OCI-LY1 (cell line): ENCODE measurements at regions not wholly inside any gene's neighbourhood (a gene's known extent, or its start where the extent isn't known, plus 50 kb on each side); places are given as distances from the start of the nearest gene placed in this dataset.

Experiments used
- CTCF ChIP-seq: fragments of 200-600 bp; sonication (generic), shearing (Covaris generic); IDR thresholded peaks from 2 replicates; pipeline ENCODE4 v1.5.1; 2017; ENCODE audit warnings: mild to moderate bottlenecking, antibody characterized with exemption, low read length, moderate library complexity, mixed read lengths
- EZH2 ChIP-seq: fragments of 200-600 bp; sonication (generic), shearing (Covaris generic); IDR thresholded peaks from 2 replicates; pipeline ENCODE4 v1.8.0; 2017; ENCODE audit warnings: borderline replicate concordance, mixed run types, mild to moderate bottlenecking, antibody characterized with exemption, low read length, moderate library complexity, mixed read lengths

GRCh38 chr18:45496741-45497140 is 118.5 kb upstream of the SLC14A2 start:
- TF ChIP-seq CTCF (no peak), EZH2 (no peak)
